GM12878 (cell line): ENCODE measurements at regions not wholly inside any gene's neighbourhood (a gene's known extent, or its start where the extent isn't known, plus 50 kb on each side); places are given as distances from the start of the nearest gene placed in this dataset.

Experiments
- SMC3 ChIP-seq: IDR thresholded peaks from 2 replicates; pipeline ENCODE4 v1.6.1; 2011; ENCODE audit warnings: low read length, improper control_type of control experiment, borderline replicate concordance
- ZBTB40 ChIP-seq: fragments of 450-650 bp; IDR thresholded peaks from 2 replicates; pipeline ENCODE4 v1.6.1; 2016; ENCODE audit warnings: mild to moderate bottlenecking, moderate library complexity, borderline replicate concordance
- TF ChIP-seq, protein P1 (sequence below), 3 experiments: IDR thresholded peaks in 2 of 3; conservative IDR thresholded peaks in 1 of 3; 2 replicates each; pipeline ENCODE4 v1.5.1; 2011; ENCODE audit warnings: low read depth in 3 of 3, low read length in 3 of 3, mild to moderate bottlenecking in 3 of 3, control low read depth in 2 of 3, moderate library complexity in 2 of 3, inconsistent platforms in 1 of 3, mixed read lengths in 1 of 3; ENCODE audit not compliant: control insufficient read depth in 2 of 3, insufficient read depth in 1 of 3; ENCODE audit errors: extremely low read depth in 1 of 3

- TF ChIP-seq ZBTB40 (no peak), SMC3 (no peak)
- TF ChIP-seq, protein P1, sequence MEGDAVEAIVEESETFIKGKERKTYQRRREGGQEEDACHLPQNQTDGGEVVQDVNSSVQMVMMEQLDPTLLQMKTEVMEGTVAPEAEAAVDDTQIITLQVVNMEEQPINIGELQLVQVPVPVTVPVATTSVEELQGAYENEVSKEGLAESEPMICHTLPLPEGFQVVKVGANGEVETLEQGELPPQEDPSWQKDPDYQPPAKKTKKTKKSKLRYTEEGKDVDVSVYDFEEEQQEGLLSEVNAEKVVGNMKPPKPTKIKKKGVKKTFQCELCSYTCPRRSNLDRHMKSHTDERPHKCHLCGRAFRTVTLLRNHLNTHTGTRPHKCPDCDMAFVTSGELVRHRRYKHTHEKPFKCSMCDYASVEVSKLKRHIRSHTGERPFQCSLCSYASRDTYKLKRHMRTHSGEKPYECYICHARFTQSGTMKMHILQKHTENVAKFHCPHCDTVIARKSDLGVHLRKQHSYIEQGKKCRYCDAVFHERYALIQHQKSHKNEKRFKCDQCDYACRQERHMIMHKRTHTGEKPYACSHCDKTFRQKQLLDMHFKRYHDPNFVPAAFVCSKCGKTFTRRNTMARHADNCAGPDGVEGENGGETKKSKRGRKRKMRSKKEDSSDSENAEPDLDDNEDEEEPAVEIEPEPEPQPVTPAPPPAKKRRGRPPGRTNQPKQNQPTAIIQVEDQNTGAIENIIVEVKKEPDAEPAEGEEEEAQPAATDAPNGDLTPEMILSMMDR (IDR thresholded peaks at IDR 0.05 in 2 of 3, conservative IDR thresholded peaks at IDR 0.05 in 1 of 3; ENCODE audit: control insufficient read depth in 2 of 3, extremely low read depth in 1 of 3, insufficient read depth in 1 of 3, low read depth in 3 of 3, low read length in 3 of 3), result no peak
These were observed 213.4 kb upstream of the GSE1 start (continued) for GRCh38 chr16:85399583-85400284.
